HT-29 (cell line): ENCODE measurements at regions not wholly inside any gene's neighbourhood (a gene's known extent, or its start where the extent isn't known, plus 50 kb on each side); places are given as distances from the start of the nearest gene placed in this dataset.
"Not testable (repeated sequence)": the region's sequence is repeated elsewhere in the genome, so short reads cannot be mapped to it uniquely, and the experiment has no call there.

Experiments used
- DNase-seq: peaks from one replicate; pipeline ENCODE4 v3.0.0-alpha.2; 2015; ENCODE audit warnings: low spot score

DNA sequence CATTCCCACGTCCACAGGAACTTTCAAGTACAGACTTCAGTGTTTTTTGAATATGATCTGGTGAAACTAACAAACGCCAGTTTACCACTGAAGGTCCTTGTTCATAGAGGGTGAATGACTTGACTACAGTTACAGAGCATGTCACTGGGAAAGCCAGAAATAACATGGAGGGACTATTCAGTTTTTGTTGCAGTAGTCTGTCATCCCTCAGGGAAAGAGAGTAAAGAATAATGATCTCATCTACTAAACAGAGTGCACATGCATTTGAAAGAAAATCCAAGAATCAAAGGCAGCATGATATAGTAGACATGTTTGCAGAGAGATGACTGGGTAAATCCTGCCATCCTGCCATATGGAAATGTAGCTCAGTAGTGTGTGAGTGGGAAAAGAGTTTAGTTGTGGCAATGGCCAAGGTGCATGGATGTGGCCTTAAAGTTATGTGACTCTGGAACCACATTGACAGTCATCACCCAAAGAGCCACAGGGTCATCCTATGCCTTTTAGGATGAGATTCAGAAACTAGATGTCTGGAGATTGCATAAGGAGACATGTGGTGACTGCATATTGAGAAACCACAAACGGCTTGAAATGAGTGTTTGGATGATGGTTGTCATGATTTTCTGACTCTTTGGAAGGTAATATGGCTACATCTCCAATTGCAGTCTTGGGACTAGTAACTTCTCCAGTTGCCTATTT is 125.3 kb upstream of the ZEB2 start:
- no peak for DNase-seq

DNA sequence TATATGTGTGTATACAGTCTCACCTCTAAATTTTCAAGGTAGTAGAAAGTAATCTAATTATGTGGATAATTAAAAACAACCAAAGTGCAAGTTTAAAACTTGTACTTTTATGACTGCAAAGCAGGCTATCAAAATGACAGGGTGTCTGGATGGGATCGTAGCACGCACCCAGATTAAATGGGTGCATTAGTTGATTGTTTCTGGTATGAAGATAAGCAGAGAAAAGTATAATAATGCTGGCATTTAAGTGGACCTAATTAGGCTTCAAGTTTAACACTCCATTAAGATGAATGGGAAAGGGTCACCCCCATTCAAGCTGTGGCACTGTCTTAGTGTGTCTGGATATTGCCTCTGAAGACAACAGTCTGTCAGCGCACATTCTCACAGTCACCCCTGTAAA is 124.6 kb upstream of the ZEB2 start:
- DNase-seq: no peak

DNA sequence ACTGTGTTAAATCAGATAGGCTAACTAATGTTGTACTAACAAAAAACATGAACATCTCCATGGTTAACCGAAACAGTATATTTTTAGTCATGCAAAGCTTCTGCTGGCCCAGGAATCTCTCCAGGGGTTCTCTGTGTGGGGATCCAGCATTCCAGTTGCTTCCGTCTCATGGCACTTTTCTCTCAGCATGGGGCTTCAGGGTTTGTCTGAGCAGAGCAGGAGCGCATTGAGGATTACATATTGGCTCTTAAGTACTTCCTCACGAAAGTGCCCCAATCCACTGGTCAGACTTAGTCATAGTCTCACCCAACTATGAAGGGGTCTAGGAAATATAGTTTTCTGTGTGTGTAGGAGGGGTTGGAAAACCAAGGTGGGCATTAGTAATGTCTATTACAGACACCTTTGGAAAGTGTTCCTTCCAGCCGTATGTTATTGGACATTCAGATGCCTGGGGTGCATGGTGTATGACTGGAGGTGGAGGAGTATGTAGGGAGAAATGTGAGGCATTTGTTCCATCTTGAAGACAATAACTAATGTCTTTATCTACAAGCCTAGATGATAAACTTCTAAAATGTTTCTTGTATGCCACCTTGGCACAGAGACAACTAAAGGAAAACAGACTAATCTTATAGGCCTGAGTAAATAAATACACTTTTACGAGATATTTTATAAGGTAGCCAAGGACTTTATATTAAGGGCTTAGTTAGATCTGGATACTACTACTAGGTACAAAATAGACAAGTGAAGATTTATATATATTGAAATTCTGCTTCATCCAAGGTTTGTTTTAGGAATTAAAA is 123.8 kb upstream of the ZEB2 start:
- DNase-seq: no peak

DNA sequence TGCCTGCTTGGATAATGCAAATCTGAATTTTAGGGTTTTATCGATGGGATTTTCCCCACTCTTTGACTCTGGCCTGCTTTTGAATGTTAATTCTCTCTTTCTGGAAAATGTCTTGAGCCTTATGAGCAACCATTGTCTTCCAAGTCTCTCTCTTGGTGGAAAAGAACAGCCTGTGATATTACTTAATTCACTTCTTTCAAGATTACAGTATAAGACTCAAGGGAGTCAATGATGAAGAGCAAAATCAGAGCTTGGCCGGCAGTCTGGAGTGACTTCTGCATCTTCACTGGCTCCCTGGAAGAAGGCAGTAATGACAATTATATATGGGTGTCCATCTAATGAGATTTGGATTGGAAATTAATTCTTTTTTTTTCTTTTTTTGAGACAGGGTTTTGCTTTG is 122.9 kb upstream of the ZEB2 start:
- no peak for DNase-seq

DNA sequence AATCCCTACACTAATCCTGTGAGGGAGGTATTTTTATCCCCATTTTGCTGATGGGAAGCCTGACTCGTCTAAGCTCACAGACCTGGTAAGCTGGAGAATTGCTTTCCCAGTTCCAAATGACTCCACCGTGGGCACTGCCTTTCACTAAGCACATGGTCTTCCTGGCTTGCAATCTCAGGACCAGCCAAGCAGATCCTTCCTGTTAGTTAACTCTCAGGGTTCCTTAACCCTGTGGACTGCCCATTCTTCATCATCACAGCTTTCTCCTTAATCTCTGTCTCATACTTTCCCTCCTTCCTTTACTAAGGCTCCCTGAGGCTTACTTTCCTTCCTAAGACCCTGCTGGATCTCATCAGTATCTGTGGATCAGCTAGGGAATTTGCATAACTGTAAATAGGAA is 122.2 kb upstream of the ZEB2 start:
- DNase-seq: no peak

DNA sequence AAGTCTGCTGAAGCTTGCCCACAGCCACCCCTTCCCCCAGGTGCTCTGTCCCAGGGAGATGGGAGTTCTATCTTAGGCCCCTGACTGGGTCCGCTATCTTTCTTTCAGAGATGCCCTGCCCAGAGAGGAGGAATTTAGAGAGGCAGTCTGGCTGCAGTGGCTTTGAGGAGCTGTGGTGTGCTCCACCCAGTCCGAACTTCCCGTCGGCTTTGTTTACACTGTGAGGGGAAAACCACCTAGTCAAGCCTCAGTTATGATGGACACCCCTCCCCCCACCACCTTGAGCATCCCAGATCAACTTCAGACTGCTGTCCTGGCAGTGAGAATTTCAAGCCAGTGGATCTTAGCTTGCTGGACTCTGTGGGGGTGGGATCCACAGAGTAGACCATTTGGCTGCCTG is 118.3 kb upstream of the ZEB2 start:
- peak; percentile 48 for DNase-seq

DNA sequence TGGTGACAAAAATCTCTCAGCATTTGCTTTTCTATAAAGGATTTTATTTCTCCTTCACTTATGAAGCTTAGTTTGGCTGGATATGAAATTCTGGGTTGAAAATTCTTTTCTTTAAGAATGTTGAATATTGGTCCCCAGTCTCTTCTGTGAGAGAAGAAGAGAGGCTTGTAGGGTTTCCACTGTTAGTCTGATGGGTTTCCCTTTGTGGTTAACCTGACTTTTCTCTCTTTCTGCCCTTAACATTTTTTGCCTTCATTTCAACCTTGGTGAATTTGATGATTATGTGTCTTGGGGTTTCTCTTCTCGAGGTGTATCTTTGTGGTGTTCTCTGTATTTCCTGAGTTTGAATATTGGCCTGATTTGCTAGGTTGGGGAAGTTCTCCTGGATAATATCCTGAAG is 116.9 kb upstream of the ZEB2 start:
- DNase-seq: not testable (repeated sequence)

DNA sequence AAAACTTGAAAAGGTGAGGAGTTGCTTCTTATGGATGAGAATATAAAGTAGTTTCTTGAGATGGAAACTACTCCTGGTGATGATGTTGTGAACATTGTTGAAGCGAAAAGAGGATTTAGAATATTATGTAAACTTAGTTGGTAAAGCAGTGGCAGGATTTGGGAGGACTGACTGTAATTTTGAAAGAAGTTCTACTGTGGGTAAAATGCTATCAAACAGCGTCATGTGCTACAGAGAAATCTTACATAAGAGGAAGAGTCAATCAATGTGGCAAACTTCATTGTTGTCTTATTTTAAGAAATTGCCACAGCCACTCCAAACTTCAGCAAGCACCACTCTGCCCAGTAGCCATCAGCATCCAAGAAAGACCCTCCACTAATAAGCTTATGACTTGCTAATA is 112.9 kb upstream of the ZEB2 start:
- no peak for DNase-seq

DNA sequence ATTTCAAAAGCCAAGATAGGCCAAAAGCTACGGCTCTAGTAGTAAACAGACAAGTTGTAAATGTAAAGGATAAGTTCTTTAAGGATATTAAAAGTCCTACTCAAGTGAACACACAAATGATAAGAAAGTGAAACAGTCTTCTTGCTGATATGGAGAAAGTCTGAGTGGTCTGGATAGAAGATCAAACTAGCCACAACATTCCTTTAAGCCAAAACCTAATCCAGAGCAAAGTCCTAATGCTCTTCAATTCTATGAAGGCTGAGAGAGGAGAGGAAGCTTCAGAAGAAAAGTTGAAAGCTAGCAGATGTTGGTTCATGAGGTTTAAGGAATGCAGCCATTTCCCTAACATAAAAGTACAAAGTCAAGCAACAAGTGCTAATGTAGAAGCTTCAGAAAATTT is 111.7 kb upstream of the ZEB2 start:
- DNase-seq: no peak

DNA sequence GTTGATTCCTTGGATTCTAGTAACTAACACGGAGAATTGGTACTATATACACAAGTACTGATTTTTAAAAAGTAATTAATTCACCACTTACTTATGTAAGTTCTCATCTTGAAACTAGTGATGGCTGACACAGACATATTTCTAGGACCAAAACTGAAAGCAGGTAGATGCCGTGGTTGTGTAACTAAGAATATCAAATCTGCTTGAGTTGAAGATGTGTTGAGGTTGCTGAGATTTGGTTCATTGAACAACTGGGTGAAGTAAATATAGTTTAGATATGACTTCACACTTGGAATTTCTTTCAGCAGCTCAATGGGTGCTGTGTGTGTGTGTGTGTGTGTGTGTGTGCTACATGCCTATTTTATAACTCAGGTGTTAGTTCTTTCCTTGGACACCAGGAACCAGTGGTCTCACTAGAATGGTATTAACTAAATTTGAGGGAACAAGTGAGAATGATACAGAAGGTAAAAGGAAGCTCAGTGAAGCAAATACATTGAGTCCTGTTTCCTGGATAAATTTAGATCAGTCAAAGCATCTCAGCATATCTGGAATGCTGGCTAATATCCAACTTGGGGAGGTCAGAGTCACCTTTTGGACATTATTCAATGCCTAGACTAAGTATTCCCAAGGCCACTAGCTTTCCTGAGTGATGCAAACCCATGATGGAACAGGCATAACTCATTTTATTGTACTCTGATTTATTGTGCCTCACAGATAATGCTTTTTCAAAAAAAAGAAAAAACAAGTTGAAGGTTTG is 110.7 kb upstream of the ZEB2 start:
- no peak for DNase-seq

DNA sequence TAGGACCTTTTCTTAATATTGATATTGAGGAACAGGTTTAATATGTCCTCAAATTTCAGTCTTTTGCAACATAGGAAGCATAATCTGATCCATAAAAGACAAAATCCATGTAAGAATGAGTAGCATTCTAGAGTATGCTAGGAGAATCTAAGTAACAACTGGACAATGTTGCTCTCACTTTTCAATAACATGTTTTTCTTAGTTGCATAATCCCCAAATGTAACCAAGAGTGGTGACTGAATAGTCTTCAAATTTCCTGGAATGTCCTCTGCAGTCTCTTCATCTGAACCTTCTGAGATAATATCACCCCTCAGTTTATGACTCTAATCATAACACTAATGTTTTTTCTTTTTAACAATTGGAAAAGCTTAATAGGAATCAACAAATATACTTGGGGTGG is 110.0 kb upstream of the ZEB2 start:
- DNase-seq: no peak

DNA sequence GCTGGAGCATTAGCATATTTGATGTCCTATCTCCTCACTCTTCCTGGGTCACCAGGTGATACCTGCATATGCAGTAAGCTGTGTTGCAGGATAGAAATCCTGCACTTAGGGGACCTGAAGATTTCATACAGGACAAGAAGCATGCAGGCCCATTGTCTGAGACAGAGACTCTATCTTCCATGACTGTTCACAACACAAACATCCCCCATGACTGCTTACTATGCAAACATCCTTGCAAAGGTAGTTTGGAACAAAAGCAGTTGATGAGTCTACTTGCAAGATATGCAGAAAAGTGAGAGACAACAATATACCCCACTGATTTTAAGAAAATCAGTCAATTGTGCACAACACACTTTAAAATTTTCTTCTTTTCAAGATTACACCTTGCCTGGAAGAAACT is 108.6 kb upstream of the ZEB2 start:
- DNase-seq: no peak

DNA sequence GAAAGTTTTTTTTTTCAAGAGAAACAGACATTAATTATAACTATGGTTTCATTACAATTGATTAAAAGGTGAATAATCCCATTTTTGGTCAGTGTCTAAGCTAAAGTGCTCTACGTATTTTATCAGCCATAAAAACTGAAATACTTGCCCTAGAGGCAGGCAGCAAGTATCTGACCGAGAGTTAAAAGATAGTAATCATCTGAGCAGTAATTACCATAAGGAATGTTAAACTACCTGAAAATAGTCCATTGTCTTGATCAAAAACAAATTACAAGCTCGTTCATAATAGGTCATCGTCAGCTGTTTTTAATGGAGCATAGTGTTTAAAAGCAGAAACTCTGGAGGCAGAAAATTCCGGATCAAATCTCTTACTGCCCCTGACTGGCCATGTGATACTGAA is 105.7 kb upstream of the ZEB2 start:
- no peak for DNase-seq

DNA sequence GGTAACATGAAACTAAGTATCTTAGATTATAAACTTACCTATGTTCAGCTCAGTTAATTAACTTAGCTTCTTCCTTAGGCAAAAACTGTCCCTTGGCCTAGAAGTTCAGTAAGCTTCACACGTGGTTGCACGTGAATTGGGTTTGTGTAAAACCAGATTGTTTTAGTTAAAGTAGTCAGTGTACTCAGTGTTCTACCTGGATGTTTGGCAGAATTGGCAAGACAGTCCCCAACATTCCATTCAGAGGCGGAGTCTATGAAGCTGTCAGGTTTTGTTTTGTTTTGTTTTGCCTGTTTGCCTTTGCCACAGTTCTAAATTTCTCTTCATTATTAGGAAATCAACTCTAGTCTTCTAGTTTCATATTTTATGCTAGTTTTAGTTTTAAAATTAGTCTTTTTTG is 105.3 kb upstream of the ZEB2 start:
- DNase-seq: no peak

DNA sequence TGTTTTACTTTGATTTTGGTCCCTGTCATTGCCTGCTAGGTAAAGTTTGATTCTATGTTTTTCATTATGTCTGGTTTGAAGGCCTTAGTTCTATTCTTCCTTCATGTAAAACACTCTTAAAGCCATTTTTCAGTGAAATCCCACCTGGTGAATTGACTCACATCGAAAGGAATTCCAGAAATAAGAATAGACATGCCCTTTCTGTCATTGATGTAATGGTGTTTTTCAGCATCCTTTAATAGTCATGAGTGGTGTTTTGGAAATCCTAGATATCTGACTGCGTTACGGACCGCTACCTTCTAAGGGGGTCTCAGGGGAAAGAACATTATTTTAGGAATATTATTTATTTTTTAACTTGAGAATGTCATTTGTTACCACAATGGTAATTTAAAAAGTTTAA is 104.5 kb upstream of the ZEB2 start:
- no peak for DNase-seq

DNA sequence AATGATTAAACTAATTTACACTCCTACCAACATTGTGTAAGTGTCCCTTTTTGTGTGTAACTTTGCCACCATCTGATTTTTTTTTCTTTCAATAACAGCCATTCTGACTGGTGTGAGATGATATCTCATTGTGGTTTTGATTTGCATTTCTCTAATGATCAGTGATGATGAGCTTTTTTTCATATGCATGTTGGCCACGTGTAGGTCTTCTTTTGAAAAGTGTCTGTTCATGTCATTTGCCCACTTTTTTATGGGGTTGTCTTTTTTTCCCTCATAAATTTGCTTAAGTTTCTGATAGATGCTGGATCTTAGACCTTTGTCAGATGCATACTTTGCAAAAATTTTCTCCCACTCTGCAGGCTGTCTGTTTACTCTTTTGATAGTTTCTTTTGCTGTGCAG is 102.5 kb upstream of the ZEB2 start:
- not testable (repeated sequence) for DNase-seq

DNA sequence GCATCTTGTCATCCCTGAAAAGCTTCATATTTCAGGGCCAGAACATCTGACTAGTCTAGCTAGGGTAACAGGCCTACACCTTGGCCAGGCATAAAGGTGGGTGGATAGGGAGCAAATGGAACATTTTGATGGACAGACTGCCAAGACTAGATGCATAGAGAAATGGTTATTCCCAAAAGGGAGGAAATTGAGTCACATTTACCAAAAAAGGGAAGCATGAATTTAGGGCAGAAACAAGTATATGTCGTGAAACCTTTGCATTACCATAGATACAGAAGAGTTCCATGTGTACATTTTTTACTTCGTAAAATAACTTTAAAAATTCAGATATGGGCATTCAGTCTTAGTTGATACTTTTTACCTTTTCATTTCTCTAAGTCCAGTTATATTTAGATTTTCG is 101.3 kb upstream of the ZEB2 start:
- DNase-seq: no peak

DNA sequence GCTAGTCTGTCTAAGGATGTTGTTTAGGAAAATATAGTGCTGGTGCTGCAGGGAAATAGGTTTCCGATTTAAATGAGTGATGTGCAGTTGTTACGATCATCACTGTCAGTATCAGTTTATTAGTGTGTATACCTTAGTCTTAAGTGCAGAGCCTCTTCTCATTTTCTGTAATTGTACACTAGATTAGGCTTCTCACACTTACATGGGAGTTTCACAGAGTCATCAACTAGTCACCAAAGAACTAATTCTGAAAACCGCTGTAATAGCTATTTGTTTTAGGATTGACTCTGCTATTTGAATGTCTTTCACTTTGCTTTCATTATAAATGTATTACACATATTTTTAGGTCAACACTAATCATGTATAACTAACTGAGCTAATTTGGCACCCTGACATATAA is 99.8 kb upstream of the ZEB2 start:
- no peak for DNase-seq

DNA sequence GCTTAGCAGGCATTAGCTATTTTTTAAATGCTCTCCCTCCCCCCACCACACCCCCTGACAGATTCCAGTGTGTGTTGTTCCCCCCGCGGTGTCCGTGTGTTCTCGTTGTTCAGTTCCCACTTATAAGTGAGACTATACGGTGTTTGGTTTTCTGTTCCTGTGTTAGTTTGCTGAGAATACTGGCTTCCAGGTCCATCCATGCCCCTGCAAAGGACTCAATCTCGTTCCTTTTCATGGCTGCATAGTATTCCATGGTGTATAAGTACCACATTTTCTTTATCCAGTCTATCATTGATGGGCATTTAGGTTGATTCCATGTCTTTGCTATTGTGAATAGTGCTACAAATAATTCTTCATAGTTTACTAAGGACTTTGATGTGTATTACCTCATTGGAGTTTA is 97.3 kb upstream of the ZEB2 start:
- not testable (repeated sequence) for DNase-seq

DNA sequence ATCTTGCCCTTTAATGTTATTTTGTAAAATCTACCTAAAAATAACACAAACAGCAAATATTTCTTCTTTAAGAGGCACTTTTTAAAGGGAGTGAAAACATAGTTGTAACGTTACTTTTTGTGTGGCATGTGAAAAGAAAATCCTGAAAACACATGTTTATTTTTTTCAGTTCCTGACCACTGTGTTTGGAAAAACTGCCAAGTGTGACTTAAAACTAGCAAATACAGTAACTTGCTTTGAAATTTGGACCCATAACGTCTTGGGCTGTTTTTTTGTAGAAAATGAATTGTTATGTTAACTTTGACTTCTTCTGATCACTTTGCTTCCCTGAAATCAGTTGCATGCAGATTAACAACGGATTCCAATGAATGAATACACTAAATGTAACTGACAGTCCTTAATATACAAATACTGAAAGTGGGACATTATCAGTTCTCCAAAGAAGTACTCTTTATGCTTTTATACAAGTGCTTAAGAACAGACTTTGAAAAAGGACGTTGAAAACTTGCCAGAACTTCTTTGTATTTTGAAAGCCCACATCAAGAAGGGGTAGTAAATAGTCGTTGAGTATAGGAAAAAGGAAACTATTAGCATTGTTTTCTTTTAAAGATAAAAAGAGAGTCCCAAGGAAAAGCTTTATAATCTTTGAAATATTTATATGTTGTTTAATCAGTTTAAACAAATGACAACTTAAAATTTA is 96.1 kb upstream of the ZEB2 start:
- DNase-seq: no peak

DNA sequence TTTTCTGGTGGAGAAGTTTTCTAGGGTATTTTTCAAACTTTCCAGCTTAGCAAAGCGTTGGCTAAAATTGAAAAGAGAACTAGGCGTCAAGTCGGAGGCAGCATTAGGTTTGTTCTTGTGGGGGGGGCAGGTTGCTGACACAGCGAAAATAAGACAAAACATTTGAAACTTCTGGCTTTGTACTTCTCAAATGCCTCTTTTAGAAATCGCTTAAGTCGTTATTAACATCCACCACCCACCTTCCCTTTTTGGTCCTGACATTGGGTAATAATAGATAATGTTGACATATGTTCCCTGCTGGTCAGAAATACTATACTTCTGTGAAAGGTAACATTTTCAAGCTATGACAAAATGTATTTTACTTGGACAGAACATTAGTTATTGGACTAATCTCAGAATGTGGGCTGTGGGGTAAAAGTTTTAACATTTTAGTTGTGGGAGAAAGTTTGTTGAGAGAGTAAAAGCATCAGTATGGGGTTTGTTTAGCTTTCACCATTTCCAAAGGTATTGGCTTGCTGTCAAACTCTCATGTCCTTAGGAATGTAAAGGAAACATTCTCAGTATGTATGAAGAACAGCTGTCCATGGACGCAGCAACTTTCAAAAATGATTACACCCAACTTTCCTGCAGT is 88.1 kb upstream of the ZEB2 start:
- no peak for DNase-seq

DNA sequence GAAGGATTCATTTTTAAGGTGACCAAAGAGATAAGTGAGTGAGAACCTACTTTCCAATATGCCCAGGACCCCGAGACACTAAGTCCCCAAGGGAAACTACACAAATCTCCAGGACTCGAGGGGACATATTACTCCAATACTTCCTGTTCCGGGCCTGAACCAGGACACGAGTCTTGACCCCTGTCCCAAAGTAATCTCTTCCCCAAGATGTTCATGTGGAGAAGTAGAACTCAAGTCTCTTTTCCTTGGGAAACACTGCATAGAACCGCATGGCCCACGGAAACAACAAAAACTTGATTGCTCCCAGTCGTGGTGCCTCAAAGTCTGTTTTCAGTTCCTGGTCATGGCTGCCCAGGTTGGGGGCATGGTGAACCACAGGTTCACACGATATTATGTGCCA is 87.2 kb upstream of the ZEB2 start:
- no peak for DNase-seq
